WI38 (cell line): ENCODE measurements at regions not wholly inside any gene's neighbourhood (a gene's known extent, or its start where the extent isn't known, plus 50 kb on each side); places are given as distances from the start of the nearest gene placed in this dataset.

Experiments used
- H3K4me3 ChIP-seq: 2 replicates; pipeline ENCODE4 v1.5.1; 2011; ENCODE audit warnings: low read depth, mild to moderate bottlenecking, control low read depth, low read length
- TF ChIP-seq, protein P1 (sequence below): IDR thresholded peaks from 2 replicates; pipeline ENCODE4 v1.5.1; 2012; ENCODE audit warnings: low read depth, mild to moderate bottlenecking, control low read depth, low read length

DNA sequence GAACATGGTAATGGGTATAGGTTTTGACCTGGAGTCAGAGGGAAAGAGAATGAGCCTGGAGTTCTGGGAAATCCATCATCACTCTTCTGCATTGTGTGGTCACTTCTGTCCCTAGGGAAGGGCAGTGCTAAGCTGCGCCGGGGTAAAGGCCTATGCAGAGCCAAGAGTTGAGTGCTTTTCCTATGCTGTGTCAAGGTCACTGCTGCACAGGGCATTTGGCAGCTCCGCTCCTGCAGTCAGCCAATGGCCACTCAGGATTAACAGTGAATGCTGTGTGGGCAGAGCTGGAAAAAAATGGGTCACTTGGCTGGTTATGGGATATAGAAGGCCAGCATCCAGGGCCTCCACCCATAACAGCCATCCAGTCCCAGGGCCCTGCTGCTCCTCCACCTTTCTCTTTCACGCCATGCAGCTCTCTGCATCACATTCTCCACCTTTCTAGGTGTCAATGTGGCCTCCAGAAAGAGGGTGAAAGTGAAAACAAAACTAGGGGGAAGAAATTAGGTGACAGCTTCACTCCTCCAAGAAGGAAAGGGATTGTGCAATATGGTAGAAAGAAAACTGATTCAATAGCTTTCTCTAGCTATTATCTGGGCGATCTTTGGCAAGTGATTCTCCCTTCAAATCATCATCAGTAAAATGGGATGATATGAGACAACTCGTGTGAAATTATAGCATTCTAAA, 279.3 kb upstream of the ANKRD55 start:
- TF ChIP-seq, protein P1, sequence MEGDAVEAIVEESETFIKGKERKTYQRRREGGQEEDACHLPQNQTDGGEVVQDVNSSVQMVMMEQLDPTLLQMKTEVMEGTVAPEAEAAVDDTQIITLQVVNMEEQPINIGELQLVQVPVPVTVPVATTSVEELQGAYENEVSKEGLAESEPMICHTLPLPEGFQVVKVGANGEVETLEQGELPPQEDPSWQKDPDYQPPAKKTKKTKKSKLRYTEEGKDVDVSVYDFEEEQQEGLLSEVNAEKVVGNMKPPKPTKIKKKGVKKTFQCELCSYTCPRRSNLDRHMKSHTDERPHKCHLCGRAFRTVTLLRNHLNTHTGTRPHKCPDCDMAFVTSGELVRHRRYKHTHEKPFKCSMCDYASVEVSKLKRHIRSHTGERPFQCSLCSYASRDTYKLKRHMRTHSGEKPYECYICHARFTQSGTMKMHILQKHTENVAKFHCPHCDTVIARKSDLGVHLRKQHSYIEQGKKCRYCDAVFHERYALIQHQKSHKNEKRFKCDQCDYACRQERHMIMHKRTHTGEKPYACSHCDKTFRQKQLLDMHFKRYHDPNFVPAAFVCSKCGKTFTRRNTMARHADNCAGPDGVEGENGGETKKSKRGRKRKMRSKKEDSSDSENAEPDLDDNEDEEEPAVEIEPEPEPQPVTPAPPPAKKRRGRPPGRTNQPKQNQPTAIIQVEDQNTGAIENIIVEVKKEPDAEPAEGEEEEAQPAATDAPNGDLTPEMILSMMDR, result no peak
- H3K4me3 ChIP-seq, result no peak overlapping the region

DNA sequence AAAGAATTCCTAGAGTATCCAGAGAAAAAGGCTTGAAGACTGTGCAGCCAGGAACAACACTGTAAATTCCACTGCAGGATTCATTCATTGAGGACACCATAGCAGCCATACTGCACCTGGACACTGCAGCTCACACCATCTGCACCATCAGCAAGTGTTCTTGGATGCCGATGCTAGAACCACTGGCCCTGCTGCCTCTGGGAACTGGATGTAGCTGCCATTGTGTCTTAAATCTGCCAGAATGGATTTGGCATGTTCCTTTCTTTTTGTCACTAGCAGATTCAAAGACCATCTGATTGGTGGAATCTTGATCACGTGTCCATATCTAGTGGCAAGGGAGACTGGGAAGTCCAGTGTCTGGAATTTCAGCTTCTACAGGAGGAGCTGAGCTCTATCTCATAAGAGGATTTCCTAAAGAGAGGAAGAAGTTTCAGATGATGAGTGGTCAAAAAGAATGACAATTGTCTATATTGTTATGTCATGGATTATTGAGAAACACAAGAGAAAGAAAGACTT, 278.3 kb upstream of the ANKRD55 start:
- TF ChIP-seq, protein P1, result no peak
- no peak overlapping the region for H3K4me3 ChIP-seq

DNA sequence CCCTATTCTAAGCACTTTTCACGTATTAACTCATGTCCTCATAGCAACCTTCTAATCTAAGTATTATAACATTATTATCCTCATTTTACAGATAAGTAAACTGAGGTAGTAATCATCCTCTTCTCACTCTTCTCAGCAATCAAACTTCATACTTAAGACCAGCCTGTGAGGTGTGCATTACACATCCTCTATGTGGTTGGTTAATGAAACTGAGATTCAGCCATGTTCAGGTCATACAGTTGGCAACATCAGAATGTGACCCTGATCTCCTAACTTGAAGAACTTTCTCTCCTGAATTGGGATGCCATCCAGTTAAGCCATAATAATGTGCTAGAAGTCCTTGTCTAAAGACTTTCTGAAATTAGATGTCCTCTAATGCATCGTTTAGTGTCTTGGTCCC, 275.1 kb upstream of the ANKRD55 start:
- no peak overlapping the region for H3K4me3 ChIP-seq
- TF ChIP-seq, protein P1, result no peak

DNA sequence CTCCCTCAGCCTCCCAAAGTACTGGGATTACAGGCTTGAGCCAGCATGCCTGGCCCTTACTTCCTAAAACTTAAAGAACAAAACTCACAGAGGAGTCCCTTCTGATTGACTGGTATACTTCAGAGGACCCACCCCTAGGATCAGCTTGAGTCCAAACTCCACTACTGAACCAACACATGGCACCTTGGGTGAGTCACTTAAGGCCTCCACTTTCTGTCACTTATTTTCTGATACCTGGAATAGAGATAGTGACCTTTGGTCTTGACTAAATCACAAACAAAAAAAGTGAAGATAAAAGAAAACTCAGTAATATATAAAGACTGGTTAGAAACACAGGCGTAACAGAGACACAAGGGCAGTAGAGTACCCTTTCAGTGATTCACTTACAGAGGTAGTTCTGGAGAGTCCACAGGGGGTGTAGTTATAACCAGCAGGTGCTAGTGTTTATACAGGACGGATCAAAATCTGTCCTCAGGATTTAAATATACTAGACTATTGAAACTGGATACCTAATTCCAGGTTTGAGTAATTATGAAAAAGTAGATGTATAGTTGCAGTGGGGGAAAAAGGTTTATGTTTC, 274.3 kb upstream of the ANKRD55 start:
- TF ChIP-seq, protein P1, result no peak

DNA sequence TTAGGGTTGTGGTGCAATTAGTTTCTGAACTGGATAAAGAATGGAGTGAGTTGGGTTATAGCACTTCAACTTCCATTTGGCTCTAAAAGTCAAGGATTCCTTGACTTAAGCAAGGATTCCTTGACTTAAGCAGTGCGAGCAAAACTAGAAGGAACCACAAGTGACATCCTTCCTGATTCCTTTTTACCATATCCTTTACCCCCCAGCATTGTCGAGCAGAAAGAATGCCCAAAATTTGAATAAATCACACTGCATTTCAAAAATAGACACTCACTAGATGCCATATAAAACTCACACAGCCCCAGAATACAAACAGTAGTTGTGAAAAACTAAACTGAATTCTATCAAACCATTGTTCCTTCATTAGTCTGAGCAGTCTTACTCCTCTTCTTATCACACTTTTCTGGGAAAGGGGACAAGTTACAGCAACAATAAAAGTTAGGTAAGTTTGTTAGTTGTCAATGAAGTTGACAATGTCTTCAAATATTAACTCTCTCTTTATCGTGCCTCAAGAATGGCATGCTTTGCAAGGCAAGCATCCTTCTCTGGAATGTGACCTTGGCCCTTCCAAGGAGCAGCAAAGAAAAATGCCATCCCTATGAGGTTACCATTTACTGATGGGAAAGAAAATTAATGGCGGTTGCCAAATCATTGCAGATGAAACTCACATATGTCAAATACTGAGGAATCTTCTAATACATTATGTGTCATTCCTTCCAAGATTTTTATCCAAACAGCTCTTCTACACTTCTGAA, 273.3 kb upstream of the ANKRD55 start:
- H3K4me3 ChIP-seq, result no peak overlapping the region
- TF ChIP-seq, protein P1, result no peak

More for the DNA sequence above, 274.3 kb upstream of the ANKRD55 start:
- no peak overlapping the region for H3K4me3 ChIP-seq

DNA sequence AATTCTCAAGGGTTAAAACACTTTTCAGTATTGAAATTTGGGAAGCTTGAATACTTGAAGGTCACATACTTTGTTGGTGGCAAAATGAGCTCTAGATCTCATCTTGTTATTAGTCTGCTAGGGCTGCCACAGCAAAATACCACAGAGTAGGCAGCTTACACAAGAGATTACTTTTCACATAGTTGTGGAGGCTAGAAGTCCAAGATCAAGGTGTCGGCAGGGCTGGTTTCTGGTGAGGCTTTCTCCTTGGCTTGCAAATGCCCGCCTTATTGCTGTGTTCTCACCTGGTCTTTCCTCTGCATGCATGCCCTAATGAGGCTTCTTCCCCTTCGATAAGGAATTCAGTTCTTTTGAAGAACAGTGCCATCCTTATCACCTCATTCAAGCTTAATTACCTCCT, 270.8 kb upstream of the ANKRD55 start:
- TF ChIP-seq, protein P1, result no peak

More for the DNA sequence above, 270.8 kb upstream of the ANKRD55 start:
- no peak overlapping the region for H3K4me3 ChIP-seq
